Skeletal muscle tissue (tissue), 3 donors: ENCODE measurements at regions not wholly inside any gene's neighbourhood (a gene's known extent, or its start where the extent isn't known, plus 50 kb on each side); places are given as distances from the start of the nearest gene placed in this dataset.
"Not testable (repeated sequence)": the region's sequence is repeated elsewhere in the genome, so short reads cannot be mapped to it uniquely, and the experiment has no call there.

Source experiments
- H3K27ac ChIP-seq: one replicate; pipeline ENCODE4 v1.7.0; 2013; ENCODE audit warnings: mild to moderate bottlenecking, low read depth, low read length, inconsistent platforms
- H3K27me3 ChIP-seq, 3 donors: one replicate each; pipeline ENCODE4 v1.7.0; 2013; ENCODE audit warnings: low read length in 3 of 3; ENCODE audit not compliant: control insufficient read depth in 3 of 3, insufficient read depth in 3 of 3
- H3K36me3 ChIP-seq, 3 donors: one replicate each; pipeline ENCODE4 v1.7.0; 2013; ENCODE audit warnings: low read length in 3 of 3; ENCODE audit not compliant: control insufficient read depth in 3 of 3, insufficient read depth in 3 of 3
- H3K4me1 ChIP-seq, 3 donors: one replicate each; pipeline ENCODE4 v1.7.0; 2013; ENCODE audit warnings: low read length in 3 of 3, mild to moderate bottlenecking in 3 of 3; ENCODE audit not compliant: control insufficient read depth in 3 of 3, insufficient read depth in 3 of 3
- H3K4me3 ChIP-seq, 3 donors: one replicate each; pipeline ENCODE4 v1.7.0; 2013; ENCODE audit warnings: low read length in 3 of 3
- H3K9ac ChIP-seq, 3 donors: one replicate each; pipeline ENCODE4 v1.7.0; 2013; ENCODE audit warnings: low read length in 3 of 3, mild to moderate bottlenecking in 3 of 3, moderate library complexity in 2 of 3, low read depth in 1 of 3
- H3K9me3 ChIP-seq, 3 donors: one replicate each; pipeline ENCODE4 v1.7.0; 2013; ENCODE audit warnings: low read length in 3 of 3; ENCODE audit not compliant: control insufficient read depth in 3 of 3
- donor health status: Osteomylitis.

DNA sequence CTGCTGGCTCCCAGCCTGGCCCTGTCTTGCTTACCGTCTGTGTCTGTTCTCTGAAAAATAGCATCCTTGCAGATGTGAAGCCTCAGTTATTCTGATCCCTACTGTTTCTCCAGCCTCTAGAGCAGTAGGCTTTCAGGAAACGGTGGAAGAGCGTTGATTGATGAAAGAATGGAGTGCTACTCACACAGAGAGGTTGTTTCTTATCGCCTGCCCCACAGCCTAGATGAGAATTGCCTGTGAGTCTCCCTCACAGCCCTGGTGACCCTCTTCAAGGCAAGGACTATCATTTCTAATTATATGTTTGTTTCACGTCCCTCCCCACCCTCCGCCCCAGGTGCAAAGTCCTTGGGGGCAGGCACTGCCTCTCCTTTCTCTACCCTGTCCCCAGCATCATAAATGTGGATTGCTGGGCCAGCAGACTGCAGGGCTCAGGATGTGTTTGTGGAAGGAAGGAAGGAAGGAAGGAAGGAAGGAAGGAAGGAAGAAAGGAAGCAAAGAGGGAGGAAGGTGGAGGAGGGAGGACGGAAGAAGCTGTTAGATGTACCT lies 575.3 kb upstream of the B3GAT1 start:
- no peaks in the 10 kb centered on the region for H3K9me3 ChIP-seq
- peaks cover 0 to 11% (median 5%) of the 10 kb centered on the region in 3 donors for H3K27me3 ChIP-seq
- no peak overlapping the region for H3K4me3 ChIP-seq
- no peak overlapping the region for H3K9ac ChIP-seq
- H3K27ac ChIP-seq = no peak overlapping the region
- no peaks in the 10 kb centered on the region for H3K4me1 ChIP-seq
- no peaks in the 10 kb centered on the region for H3K36me3 ChIP-seq

DNA sequence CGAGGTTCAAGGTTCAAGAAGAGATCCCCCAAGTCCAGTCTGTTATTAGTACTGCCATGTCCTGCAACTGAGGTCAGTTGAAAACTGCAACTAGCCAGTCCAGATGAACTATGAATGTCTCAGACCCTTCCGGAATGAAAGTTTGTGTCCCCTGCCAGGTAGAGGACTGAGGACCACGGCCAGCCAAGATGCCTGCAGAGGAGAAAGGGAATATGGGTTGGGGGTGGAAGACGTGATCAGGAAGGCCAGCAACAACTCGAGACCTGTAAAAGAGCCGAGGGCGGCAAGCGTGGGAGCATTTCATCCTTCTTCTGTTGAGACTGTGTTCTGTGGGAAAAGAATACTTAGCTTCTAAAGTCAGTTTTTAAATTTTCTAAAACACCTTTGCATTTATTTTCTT lies 572.4 kb upstream of the B3GAT1 start:
- Histone ChIP-seq H3K27ac (no peak overlapping the region), H3K9me3 (no peaks in the 10 kb centered on the region), H3K4me3 (no peak overlapping the region), H3K27me3 (peaks cover 0 to 11% (median 5%) of the 10 kb centered on the region in 3 donors), H3K4me1 (no peaks in the 10 kb centered on the region), H3K9ac (no peak overlapping the region), H3K36me3 (no peaks in the 10 kb centered on the region)

DNA sequence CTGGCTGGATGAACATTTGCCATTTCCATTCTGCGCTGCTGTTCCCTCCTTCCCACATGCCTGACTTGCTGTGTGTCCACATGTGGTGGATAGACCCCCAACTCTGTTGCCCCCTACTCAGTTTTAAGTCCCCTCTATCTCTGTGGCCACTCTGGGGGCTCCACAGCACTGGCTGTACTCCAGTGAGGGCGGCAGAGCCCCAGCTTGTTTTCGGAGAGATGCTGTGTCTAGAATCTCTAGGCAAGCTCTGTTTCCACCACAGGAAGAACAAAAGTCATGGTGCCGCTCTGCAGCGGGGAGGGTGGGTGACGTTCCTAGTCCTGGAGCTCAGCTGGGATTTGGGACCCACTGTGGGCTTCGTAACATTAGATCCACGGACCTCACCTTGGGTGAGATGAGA lies 570.4 kb upstream of the B3GAT1 start:
- not testable (repeated sequence) for H3K4me1 ChIP-seq, H3K4me3 ChIP-seq, H3K9me3 ChIP-seq, H3K27ac ChIP-seq, H3K9ac ChIP-seq, H3K36me3 ChIP-seq
- peaks cover 0 to 11% (median 7%) of the 10 kb centered on the region in 3 donors for H3K27me3 ChIP-seq

DNA sequence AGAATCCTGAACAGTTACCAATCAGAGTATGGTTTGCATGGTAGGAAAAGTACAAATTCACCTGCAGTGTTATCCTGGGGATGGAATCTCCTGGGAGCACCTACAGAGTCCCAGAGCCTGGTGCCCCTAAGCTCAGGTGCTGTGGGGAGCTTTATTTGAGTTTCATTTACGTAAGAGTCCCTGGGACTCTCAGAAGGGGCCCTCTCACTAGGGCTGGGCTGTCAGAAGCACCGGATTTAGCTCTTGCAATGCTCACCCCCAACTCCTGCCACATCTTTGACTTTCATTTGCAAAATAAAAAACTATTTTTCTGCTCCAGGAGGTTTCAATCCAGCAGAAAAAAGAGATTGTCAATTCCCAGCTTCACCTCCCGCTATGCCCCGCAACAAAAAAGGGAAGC lies 569.8 kb upstream of the B3GAT1 start:
- Histone ChIP-seq H3K4me1 (no peaks in the 10 kb centered on the region), H3K9me3 (no peaks in the 10 kb centered on the region), H3K4me3 (no peak overlapping the region), H3K9ac (no peak overlapping the region), H3K36me3 (no peaks in the 10 kb centered on the region), H3K27me3 (peaks cover 0 to 7% (median 4%) of the 10 kb centered on the region in 3 donors), H3K27ac (no peak overlapping the region)

DNA sequence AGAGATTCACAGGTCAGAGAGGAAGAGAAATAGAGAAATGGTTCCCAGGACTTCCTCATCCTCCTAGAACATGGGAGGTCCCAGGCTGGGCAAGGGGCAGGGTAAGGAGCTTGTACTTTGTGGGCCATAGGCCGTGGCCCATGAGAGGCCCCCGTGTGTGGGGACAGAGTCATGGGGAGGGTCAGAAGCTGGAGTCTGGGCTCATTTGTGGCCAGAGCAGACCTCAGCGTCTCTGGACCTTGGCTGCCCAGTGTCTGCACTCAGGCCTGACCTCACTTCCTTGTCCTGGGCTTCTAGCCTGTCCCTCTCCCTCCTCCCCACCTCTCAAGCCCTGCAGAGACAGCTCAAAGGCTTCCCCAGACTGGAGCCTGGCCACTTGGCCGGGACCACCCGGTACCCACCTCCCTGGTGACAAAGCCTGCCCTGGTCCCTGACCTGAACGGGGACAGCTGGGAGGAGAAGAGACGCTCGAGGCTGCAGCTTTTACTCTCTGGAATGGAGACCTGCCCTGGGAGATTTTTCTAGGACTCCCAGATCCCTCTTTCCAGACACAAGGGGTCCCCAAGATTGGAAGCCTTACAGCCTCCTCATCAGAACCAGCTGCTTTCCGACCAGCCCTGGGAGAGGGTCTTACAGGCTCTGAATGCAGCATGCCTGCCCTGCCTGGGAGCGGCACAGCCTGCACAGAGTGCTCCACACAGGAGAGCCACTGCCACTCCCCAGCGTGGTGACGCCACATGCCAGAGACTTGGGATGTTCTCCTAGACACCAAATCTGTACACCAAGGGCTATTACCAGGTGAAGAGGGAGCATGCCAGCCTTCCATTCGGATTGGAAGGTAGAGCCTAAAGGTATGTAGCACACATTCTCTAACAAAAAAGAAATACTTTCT lies 569.0 kb upstream of the B3GAT1 start:
- peaks cover 0 to 7% (median 4%) of the 10 kb centered on the region in 3 donors for H3K27me3 ChIP-seq
- no peak overlapping the region for H3K9ac ChIP-seq
- H3K4me1 ChIP-seq = no peaks in the 10 kb centered on the region
- no peaks in the 10 kb centered on the region for H3K9me3 ChIP-seq
- no peak overlapping the region for H3K27ac ChIP-seq
- no peaks in the 10 kb centered on the region for H3K36me3 ChIP-seq
- no peak overlapping the region for H3K4me3 ChIP-seq

DNA sequence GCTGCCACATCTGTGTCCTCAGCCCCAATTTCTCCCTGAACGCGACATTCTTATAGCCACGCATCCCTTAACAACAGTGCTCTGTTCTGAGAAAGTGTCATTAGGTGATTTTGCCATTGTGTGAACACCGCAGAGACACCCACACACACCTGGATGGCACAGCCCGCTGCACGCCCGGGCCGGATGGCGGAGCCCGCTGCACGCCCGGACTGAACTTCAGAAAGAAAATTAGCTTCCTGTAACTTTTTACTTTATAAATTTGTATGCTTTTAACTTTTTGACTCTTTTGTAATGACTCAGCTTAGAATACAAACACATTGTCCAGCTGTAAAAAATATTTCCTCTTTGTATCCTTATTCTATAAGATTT lies 567.0 kb upstream of the B3GAT1 start:
- H3K27ac ChIP-seq, H3K36me3 ChIP-seq, H3K9ac ChIP-seq, H3K4me1 ChIP-seq, H3K27me3 ChIP-seq, H3K4me3 ChIP-seq, H3K9me3 ChIP-seq: not testable (repeated sequence)

GRCh38 chr11:134978388-134979088 lies 566.5 kb upstream of the B3GAT1 start:
- Histone ChIP-seq H3K27ac (no peak overlapping the region), H3K27me3 (peaks cover 0 to 12% (median 10%) of the 10 kb centered on the region in 3 donors), H3K9ac (no peak overlapping the region), H3K36me3 (no peaks in the 10 kb centered on the region), H3K9me3 (no peaks in the 10 kb centered on the region), H3K4me3 (no peak overlapping the region), H3K4me1 (no peaks in the 10 kb centered on the region)

GRCh38 chr11:134976551-134976950 lies 564.5 kb upstream of the B3GAT1 start:
- no peak overlapping the region for H3K9ac ChIP-seq
- no peaks in the 10 kb centered on the region for H3K9me3 ChIP-seq
- H3K36me3 ChIP-seq = no peaks in the 10 kb centered on the region
- H3K4me3 ChIP-seq = no peak overlapping the region
- H3K4me1 ChIP-seq = no peaks in the 10 kb centered on the region
- no peak overlapping the region for H3K27ac ChIP-seq
- H3K27me3 ChIP-seq = peaks cover 0 to 18% (median 5%) of the 10 kb centered on the region in 3 donors

DNA sequence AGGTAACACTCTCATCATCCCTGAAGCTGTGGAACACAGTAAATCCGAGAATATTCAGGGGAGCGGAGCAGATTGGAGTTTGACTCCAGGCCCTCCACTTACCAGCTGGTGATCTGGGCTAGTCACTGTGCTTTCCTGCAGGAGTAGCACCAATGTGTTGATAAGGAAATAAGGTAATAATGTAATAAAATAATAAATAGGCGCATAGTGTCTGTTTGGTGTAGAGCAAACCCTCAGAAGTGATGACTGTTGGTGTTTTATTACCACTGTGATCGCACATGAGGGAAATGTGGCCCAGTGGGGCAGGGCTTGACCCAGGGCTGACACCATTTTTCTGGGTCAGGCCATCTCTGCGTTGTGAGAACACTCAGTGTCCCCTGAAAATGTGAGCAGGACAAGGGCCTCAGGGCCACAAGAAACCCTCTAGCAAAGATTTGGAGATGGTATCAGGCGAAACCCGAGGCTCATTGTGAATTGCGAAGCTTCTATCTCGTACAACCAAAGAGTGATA lies 563.9 kb upstream of the B3GAT1 start:
- H3K27me3 ChIP-seq = peaks cover 0 to 18% (median 5%) of the 10 kb centered on the region in 3 donors
- H3K36me3 ChIP-seq = no peaks in the 10 kb centered on the region
- no peak overlapping the region for H3K9ac ChIP-seq
- H3K4me3 ChIP-seq = no peak overlapping the region
- H3K4me1 ChIP-seq = no peaks in the 10 kb centered on the region
- no peak overlapping the region for H3K27ac ChIP-seq
- no peaks in the 10 kb centered on the region for H3K9me3 ChIP-seq

DNA sequence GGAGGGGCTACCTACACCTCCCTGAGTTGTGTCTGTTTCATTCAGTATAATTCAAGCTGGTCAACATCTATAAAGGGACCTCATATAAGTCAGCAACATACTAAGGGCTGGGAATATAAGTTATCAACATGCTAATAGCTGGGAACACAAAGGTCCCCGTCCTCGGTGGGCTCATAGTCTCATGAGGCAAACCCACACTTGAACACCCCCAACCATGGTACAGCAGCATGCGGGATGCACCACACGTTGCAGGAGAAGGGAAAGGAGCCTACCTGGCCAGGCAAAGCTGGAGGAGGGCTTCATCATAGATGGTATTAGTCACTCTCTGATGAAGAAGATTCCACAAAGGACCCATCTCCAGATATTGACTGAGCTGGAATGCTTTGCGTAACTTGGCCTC lies 561.8 kb upstream of the B3GAT1 start:
- no peaks in the 10 kb centered on the region for H3K9me3 ChIP-seq
- no peak overlapping the region for H3K4me3 ChIP-seq
- no peaks in the 10 kb centered on the region for H3K4me1 ChIP-seq
- peaks cover 0 to 18% (median 5%) of the 10 kb centered on the region in 3 donors for H3K27me3 ChIP-seq
- no peak overlapping the region for H3K27ac ChIP-seq
- no peaks in the 10 kb centered on the region for H3K36me3 ChIP-seq
- H3K9ac ChIP-seq = no peak overlapping the region
